Stimulated activated naive CD4-positive, alpha-beta T cell treated with Interleukin-2 at 50 U/mL for 16 hours (primary cell): ENCODE measurements at regions not wholly inside any gene's neighbourhood (a gene's known extent, or its start where the extent isn't known, plus 50 kb on each side); places are given as distances from the start of the nearest gene placed in this dataset.

Source experiments
- DNase-seq: peaks from one replicate; lab custom pipeline; 2025; lab: John Stamatoyannopoulos, UW

GRCh38 chr5:173764332-173765028 lies 123.7 kb upstream of the CPEB4 start:
- DNase-seq, result no peak

GRCh38 chr5:173765029-173765644 lies 123.0 kb upstream of the CPEB4 start:
- no peak for DNase-seq

GRCh38 chr5:173765661-173766060 lies 122.5 kb upstream of the CPEB4 start:
- no peak for DNase-seq

GRCh38 chr5:173767574-173768266 lies 120.4 kb upstream of the CPEB4 start:
- DNase-seq, result no peak

- DNase-seq, result no peak
Observed at GRCh38 chr5:173768267-173768806, 119.8 kb upstream of the CPEB4 start.

GRCh38 chr5:173768891-173769290 lies 119.3 kb upstream of the CPEB4 start:
- DNase-seq, result no peak

- DNase-seq, result no peak
Observed at GRCh38 chr5:173770637-173771036, 117.5 kb upstream of the CPEB4 start.

- no peak for DNase-seq
Observed at GRCh38 chr5:173771121-173771724, 116.9 kb upstream of the CPEB4 start.

GRCh38 chr5:173771725-173772383 lies 116.3 kb upstream of the CPEB4 start:
- no peak for DNase-seq

GRCh38 chr5:173772384-173773059 lies 115.6 kb upstream of the CPEB4 start:
- DNase-seq, result no peak

GRCh38 chr5:173774271-173774761 lies 113.8 kb upstream of the CPEB4 start:
- no peak for DNase-seq

- DNase-seq, result no peak
Observed at GRCh38 chr5:173775261-173776197, 112.6 kb upstream of the CPEB4 start.

- DNase-seq, result no peak
Observed at GRCh38 chr5:173777149-173777548, 111.0 kb upstream of the CPEB4 start.

GRCh38 chr5:173777674-173778073 lies 110.5 kb upstream of the CPEB4 start:
- DNase-seq, result no peak

GRCh38 chr5:173778152-173778782 lies 109.9 kb upstream of the CPEB4 start:
- no peak for DNase-seq

- no peak for DNase-seq
Observed at GRCh38 chr5:173778784-173779304, 109.3 kb upstream of the CPEB4 start.

- DNase-seq, result no peak
Observed at GRCh38 chr5:173780235-173781234, 107.6 kb upstream of the CPEB4 start.

- no peak for DNase-seq
Observed at GRCh38 chr5:173781432-173781815, 106.7 kb upstream of the CPEB4 start.
